ENCODE measurements at regions not wholly inside any gene's neighbourhood (a gene's known extent, or its start where the extent isn't known, plus 50 kb on each side); places are given as distances from the start of the nearest gene placed in this dataset.

DNA sequence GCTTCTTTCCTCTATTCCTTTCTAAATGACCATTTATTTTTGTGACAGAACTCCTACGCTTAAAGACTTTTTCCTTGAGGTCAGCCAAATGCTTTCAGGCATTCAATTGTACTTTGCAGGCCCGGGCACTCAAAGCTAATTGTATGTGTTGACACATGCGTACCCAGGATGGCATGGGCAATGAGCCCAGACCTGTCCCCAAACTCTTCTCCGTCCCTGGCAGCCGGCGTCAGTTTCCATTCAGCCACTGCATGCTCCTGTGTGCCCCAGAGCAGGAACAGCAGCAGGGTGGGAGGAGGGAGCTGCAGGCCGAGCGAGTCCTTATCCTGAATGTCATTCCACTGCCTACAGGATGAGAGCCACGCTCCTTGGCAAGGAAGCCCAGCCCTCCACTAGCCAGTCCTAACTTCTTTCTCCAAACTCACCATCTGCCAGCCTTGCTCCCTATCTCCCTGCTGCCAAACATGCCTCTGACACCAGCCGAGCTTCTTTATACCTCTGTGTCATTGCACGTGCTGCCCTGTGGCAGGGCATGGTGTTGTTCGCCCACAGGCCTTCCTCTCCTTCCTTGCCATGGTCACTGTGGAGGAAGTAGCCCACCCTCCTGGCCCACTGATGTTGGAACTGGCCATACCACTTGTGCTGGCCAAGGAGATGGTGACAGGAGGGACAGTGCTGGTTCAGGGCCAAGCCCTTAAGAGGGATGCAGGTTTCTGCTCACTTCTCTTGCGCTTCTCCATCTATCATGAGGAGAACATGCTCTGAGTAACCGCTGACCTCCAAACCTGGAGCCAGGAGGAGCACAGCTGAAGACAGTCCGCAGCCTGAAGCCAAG, 116.9 kb upstream of the FHL2 start:
- ChIA-PET CTCF (interaction anchor here (0.5 to 8.1 kb wide), 12 partner anchors 10 to 443 kb away, joined by 3 to 92 read pairs (median 3); no protein-coding TSS in a partner anchor), POLR2A (interaction anchor here (0.6 to 1.9 kb wide), 8 partner anchors 61 to 150 kb away, joined by 3 to 10 read pairs (median 3); no protein-coding TSS in a partner anchor)
- Mint-ChIP-seq H3K36me3 (ENCODE audit: insufficient read depth, unreplicated experiment) (no peaks in the 10 kb centered on the region), H3K27me3 (ENCODE audit: insufficient read depth, unreplicated experiment) (no peaks in the 10 kb centered on the region), H3K4me3 (ENCODE audit: unreplicated experiment) (no peak overlapping the region), H3K9me3 (ENCODE audit: unreplicated experiment) (no peaks in the 10 kb centered on the region), H3K27ac (ENCODE audit: low read depth, unreplicated experiment) (no peak overlapping the region), H3K4me1 (ENCODE audit: insufficient read depth, unreplicated experiment) (peaks cover 15% of the 10 kb centered on the region)
- peak; percentile 67 for DNase-seq (ENCODE audit: unreplicated experiment)
- TF ChIP-seq, protein P1, sequence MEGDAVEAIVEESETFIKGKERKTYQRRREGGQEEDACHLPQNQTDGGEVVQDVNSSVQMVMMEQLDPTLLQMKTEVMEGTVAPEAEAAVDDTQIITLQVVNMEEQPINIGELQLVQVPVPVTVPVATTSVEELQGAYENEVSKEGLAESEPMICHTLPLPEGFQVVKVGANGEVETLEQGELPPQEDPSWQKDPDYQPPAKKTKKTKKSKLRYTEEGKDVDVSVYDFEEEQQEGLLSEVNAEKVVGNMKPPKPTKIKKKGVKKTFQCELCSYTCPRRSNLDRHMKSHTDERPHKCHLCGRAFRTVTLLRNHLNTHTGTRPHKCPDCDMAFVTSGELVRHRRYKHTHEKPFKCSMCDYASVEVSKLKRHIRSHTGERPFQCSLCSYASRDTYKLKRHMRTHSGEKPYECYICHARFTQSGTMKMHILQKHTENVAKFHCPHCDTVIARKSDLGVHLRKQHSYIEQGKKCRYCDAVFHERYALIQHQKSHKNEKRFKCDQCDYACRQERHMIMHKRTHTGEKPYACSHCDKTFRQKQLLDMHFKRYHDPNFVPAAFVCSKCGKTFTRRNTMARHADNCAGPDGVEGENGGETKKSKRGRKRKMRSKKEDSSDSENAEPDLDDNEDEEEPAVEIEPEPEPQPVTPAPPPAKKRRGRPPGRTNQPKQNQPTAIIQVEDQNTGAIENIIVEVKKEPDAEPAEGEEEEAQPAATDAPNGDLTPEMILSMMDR (IDR thresholded peaks at IDR 0.05; ENCODE audit: unreplicated experiment) = no peak
- intact Hi-C loops (cut with micrococcal nuclease) = no loop called here
- BruUV-seq (replicated peaks) = no TSS peak

DNA sequence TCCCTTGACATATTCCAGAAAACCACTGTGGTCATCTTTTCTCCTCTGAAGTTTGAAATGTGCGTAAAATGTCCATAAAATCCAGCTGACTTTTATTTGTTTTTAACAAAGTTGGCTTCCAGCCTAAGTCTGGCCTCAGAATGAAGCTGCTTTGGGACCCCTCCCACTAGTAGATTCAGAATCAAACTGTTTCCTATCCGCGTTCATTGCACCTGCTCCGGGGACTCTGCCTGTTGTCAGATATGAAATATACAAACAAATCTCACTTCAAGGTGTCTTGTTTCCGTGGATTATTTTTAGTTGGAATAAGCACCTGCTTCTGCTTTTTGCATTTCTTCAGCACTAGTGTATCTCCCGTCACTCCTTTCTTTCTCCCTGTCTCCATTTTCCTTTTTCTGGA, 115.7 kb upstream of the FHL2 start:
- ChIA-PET CTCF (interaction anchor here (0.5 to 1.7 kb wide), 5 partner anchors 17 to 177 kb away, joined by 3 to 4 read pairs (median 3); partner anchors contain the start of gene C2orf49), POLR2A (interaction anchor here (1.3 to 1.7 kb wide), 2 partner anchors 105 to 117 kb away, joined by 3 to 7 read pairs; no protein-coding TSS in a partner anchor)
- Mint-ChIP-seq H3K27ac (ENCODE audit: low read depth, unreplicated experiment) (no peak overlapping the region), H3K4me1 (ENCODE audit: insufficient read depth, unreplicated experiment) (peaks cover 16% of the 10 kb centered on the region), H3K9me3 (ENCODE audit: unreplicated experiment) (no peaks in the 10 kb centered on the region), H3K27me3 (ENCODE audit: insufficient read depth, unreplicated experiment) (no peaks in the 10 kb centered on the region), H3K36me3 (ENCODE audit: insufficient read depth, unreplicated experiment) (no peaks in the 10 kb centered on the region), H3K4me3 (ENCODE audit: unreplicated experiment) (no peak overlapping the region)
- TF ChIP-seq, protein P1 (IDR thresholded peaks at IDR 0.05; ENCODE audit: unreplicated experiment) = no peak
- no peak for DNase-seq (ENCODE audit: unreplicated experiment)
- BruUV-seq (replicated peaks) = no TSS peak
- intact Hi-C loops (cut with micrococcal nuclease) = loop anchor here (5.0 kb wide), 1 partner anchor 117 kb away; the partner anchor contains the start of gene FHL2

DNA sequence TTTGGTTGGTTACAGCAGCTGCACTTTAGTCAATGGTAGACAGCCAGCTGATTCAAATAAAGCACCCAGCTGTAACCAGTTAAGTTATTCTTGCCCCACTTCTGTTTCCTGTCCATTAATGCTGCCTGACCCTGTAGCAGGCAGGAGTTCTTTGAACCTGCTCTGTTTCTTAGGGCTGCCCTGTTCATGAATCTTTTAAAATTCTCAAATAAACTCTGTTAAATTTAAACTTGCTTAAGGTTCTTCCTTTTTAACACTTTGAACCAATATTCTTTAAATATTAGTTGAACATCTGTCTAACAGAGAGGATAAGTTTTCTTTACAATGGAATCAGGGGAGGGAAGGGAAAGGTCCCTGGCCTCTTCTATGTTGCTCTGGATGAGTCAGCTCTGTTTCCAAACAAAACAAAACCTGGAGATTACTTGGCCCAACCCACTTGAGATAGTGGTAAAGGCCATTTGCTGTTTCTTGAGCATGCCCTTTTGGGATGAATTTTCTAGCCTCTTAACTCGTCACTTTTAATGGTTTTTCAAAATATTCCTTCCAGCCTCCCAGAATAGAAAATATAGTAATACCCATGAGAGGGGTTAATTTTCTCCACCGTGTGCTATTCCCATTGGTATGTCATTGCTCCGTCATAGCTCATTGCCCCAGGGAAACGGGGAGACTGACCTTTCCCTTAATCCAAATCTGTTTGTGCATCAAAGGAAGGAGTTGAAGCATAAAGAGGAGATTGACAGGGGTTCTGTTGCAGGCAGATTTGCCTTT, 112.1 kb upstream of the FHL2 start:
- H3K27ac Mint-ChIP-seq (ENCODE audit: low read depth, unreplicated experiment) = no peak overlapping the region
- peak; percentile 72 for DNase-seq (ENCODE audit: unreplicated experiment)
- ChIA-PET CTCF (interaction anchor here (0.8 to 1.1 kb wide), 2 partner anchors 9 to 39 kb away, joined by 3 to 4 read pairs; no protein-coding TSS in a partner anchor), POLR2A (interaction anchor here (0.5 to 2.1 kb wide), 4 partner anchors 55 to 115 kb away, joined by 3 to 7 read pairs (median 3); no protein-coding TSS in a partner anchor)
- intact Hi-C loops (cut with micrococcal nuclease) = loop anchor here (5.0 kb wide), 1 partner anchor 114 kb away; the partner anchor contains the start of gene FHL2
- peaks cover 14% of the 10 kb centered on the region for H3K4me1 Mint-ChIP-seq (ENCODE audit: insufficient read depth, unreplicated experiment)
- TF ChIP-seq, protein P1 (IDR thresholded peaks at IDR 0.05; ENCODE audit: unreplicated experiment) = no peak
- no peak overlapping the region for H3K4me3 Mint-ChIP-seq (ENCODE audit: unreplicated experiment)
- H3K27me3 Mint-ChIP-seq (ENCODE audit: insufficient read depth, unreplicated experiment) = no peaks in the 10 kb centered on the region
- H3K36me3 Mint-ChIP-seq (ENCODE audit: insufficient read depth, unreplicated experiment) = no peaks in the 10 kb centered on the region
- BruUV-seq (replicated peaks) = no TSS peak
- no peaks in the 10 kb centered on the region for H3K9me3 Mint-ChIP-seq (ENCODE audit: unreplicated experiment)
